GM23248 (cell line): ENCODE measurements at regions not wholly inside any gene's neighbourhood (a gene's known extent, or its start where the extent isn't known, plus 50 kb on each side); places are given as distances from the start of the nearest gene placed in this dataset.
A peak's percentile ranks its signal among the peaks of the same experiment; 100 is the strongest.

Experiments used
- DNase-seq: peaks from one replicate; pipeline ENCODE4 v3.0.0-alpha.2; 2015
- H2AFZ ChIP-seq: fragments of 200-600 bp; sonication (generic); 2 replicates; pipeline ENCODE4 v1.6.1; 2016; ENCODE audit warnings: antibody characterized with exemption
- H3F3A ChIP-seq: fragments of 200-600 bp; sonication (generic); 2 replicates; pipeline ENCODE4 v1.6.1; 2016; ENCODE audit warnings: mild to moderate bottlenecking, antibody characterized with exemption, mixed run types; ENCODE audit not compliant: insufficient read depth
- H3K27ac ChIP-seq: fragments of 200-600 bp; sonication (generic); 2 replicates; pipeline ENCODE4 v1.5.1; 2016; ENCODE audit warnings: mild to moderate bottlenecking
- H3K27me3 ChIP-seq: fragments of 200-600 bp; sonication (generic); replicated peaks from 2 replicates; pipeline ENCODE4 v1.6.1; 2016; ENCODE audit warnings: mild to moderate bottlenecking; ENCODE audit not compliant: insufficient read depth
- H3K36me3 ChIP-seq: fragments of 200-600 bp; sonication (generic); 2 replicates; pipeline ENCODE4 v1.6.1; 2016; ENCODE audit warnings: low read depth, mild to moderate bottlenecking
- H3K4me1 ChIP-seq: fragments of 200-600 bp; sonication (generic); 2 replicates; pipeline ENCODE4 v1.6.1; 2016; ENCODE audit warnings: mild to moderate bottlenecking; ENCODE audit not compliant: insufficient read depth
- H3K4me2 ChIP-seq: fragments of 200-600 bp; sonication (generic); one replicate; pipeline ENCODE4 v1.6.1; 2016; ENCODE audit warnings: mild to moderate bottlenecking; ENCODE audit not compliant: unreplicated experiment
- H3K4me3 ChIP-seq: fragments of 200-600 bp; sonication (generic); 2 replicates; pipeline ENCODE4 v1.5.1; 2016; ENCODE audit warnings: mild to moderate bottlenecking
- H3K79me2 ChIP-seq: fragments of 200-600 bp; sonication (generic); 2 replicates; pipeline ENCODE4 v1.6.1; 2016; ENCODE audit warnings: mild to moderate bottlenecking; ENCODE audit not compliant: insufficient read depth
- H3K9ac ChIP-seq: fragments of 200-600 bp; sonication (generic); 2 replicates; pipeline ENCODE4 v1.6.1; 2016; ENCODE audit warnings: mild to moderate bottlenecking
- H3K9me2 ChIP-seq: fragments of 200-600 bp; sonication (generic); 2 replicates; pipeline ENCODE4 v1.6.1; 2016; ENCODE audit warnings: mixed run types, mild to moderate bottlenecking, moderate library complexity; ENCODE audit not compliant: insufficient read depth
- H3K9me3 ChIP-seq: fragments of 200-600 bp; sonication (generic); one replicate; pipeline ENCODE4 v1.6.1; 2017; ENCODE audit warnings: low read depth
- H4K20me1 ChIP-seq: fragments of 200-600 bp; sonication (generic); 2 replicates; pipeline ENCODE4 v1.6.0; 2016; ENCODE audit not compliant: insufficient read depth
- EZH2 ChIP-seq: fragments of 200-600 bp; sonication (generic); IDR thresholded peaks from 2 replicates; pipeline ENCODE4 v1.6.1; 2018; ENCODE audit warnings: antibody characterized with exemption, mild to moderate bottlenecking; ENCODE audit not compliant: insufficient read depth, poor library complexity, severe bottlenecking
- EZH2phosphoT487 ChIP-seq: fragments of 200-600 bp; sonication (generic); IDR thresholded peaks from 2 replicates; pipeline ENCODE4 v1.6.1; 2018; ENCODE audit warnings: antibody characterized with exemption, moderate library complexity, mild to moderate bottlenecking, low read depth; ENCODE audit not compliant: insufficient read depth
- WGBS, 2 experiments: methylation state at CpG; one replicate each; pipeline ENCODE4 v1.1.6; 2015 to 2017; ENCODE audit warnings: low lambda C conversion rate in 2 of 2, low coverage in 1 of 2; ENCODE audit errors: missing lambda C conversion rate in 2 of 2; 5-methylcytosine and 5-hydroxymethylcytosine counted together
- in situ Hi-C: fragments of 300-500 bp; cut with MboI; formaldehyde crosslinking; loops from 2 replicates; pipeline ENCODE4 v1.15.0; 2020

- Histone ChIP-seq H3K9me3 (no peaks in the 10 kb centered on the region), H3K4me2 (no peak overlapping the region), H3K36me3 (no peaks in the 10 kb centered on the region), H3K9me2 (no peaks in the 10 kb centered on the region), H3K9ac (no peak overlapping the region), H4K20me1 (no peaks in the 10 kb centered on the region), H3F3A (no peaks in the 10 kb centered on the region), H3K27me3 (no peaks in the 10 kb centered on the region; the same call in 1 of the 2 replicates), H3K79me2 (no peaks in the 10 kb centered on the region), H3K4me1 (no peaks in the 10 kb centered on the region), H3K4me3 (no peak overlapping the region), H3K27ac (no peak overlapping the region), H2AFZ (no peak overlapping the region)
- TF ChIP-seq EZH2, result no peak
- TF ChIP-seq EZH2phosphoT487, result no peak
- 80 to 81% methylated on average over 3 of the region's 3 CpGs for WGBS, 2 experiments
- no peak for DNase-seq
- in situ Hi-C loops, result no loop called here
Measured at GRCh38 chr4:24116107-24116506, 226.3 kb upstream of the PPARGC1A start.

- no peaks in the 10 kb centered on the region for H3K79me2 ChIP-seq
- no peaks in the 10 kb centered on the region for H3K9me3 ChIP-seq
- H3K27me3 ChIP-seq, result no peaks in the 10 kb centered on the region; the same call in 1 of the 2 replicates
- 68 to 72% methylated on average over 8 of the region's 8 CpGs for WGBS, 2 experiments
- no peak overlapping the region for H3K9ac ChIP-seq
- no peaks in the 10 kb centered on the region for H4K20me1 ChIP-seq
- H3K4me2 ChIP-seq, result no peak overlapping the region
- H3K4me3 ChIP-seq, result no peak overlapping the region
- no peak overlapping the region for H3K27ac ChIP-seq
- no peaks in the 10 kb centered on the region for H3K4me1 ChIP-seq
- no peaks in the 10 kb centered on the region for H3K36me3 ChIP-seq
- H3K9me2 ChIP-seq, result no peaks in the 10 kb centered on the region
- in situ Hi-C loops, result no loop called here
- TF ChIP-seq EZH2, result no peak
- TF ChIP-seq EZH2phosphoT487, result no peak
- H2AFZ ChIP-seq, result no peak overlapping the region
- H3F3A ChIP-seq, result no peaks in the 10 kb centered on the region
- DNase-seq, result no peak
Measured at GRCh38 chr4:24114919-24115500, 225.2 kb upstream of the PPARGC1A start.

DNA sequence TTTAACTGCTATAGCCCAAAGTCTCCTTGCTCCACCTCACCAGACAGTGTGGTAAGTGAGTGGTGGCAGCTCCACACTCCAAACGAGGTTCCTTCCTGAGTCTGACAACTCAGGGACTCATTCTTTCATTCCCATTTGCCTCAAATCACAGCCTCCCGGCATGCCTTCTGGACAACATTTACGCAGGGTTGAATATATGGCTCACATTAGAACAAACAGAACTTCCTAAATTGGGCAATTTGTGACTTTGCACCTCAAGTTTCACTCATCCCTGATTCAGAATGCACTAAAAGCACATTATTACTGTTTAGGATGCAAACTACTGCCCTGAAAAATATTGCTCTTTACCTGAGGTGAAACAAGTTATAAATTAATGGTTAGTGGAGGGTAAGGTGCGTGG is 224.6 kb upstream of the PPARGC1A start:
- Histone ChIP-seq H3K36me3 (no peaks in the 10 kb centered on the region), H3F3A (no peaks in the 10 kb centered on the region), H3K9me2 (no peaks in the 10 kb centered on the region), H3K4me2 (no peak overlapping the region), H3K4me1 (no peaks in the 10 kb centered on the region), H3K27me3 (no peaks in the 10 kb centered on the region), H2AFZ (no peak overlapping the region), H4K20me1 (no peaks in the 10 kb centered on the region), H3K79me2 (no peaks in the 10 kb centered on the region), H3K27ac (no peak overlapping the region), H3K4me3 (no peak overlapping the region), H3K9me3 (no peaks in the 10 kb centered on the region), H3K9ac (no peak overlapping the region)
- WGBS, 2 experiments, result 44 to 55% methylated on average over 4 of the region's 4 CpGs
- in situ Hi-C loops, result no loop called here
- no peak for DNase-seq
- TF ChIP-seq EZH2phosphoT487, result no peak
- TF ChIP-seq EZH2, result no peak

- no peaks in the 10 kb centered on the region for H3K9me3 ChIP-seq
- no peaks in the 10 kb centered on the region for H3K36me3 ChIP-seq
- peak; percentile 25 for DNase-seq
- 28 to 33% methylated on average over 2 of the region's 2 CpGs for WGBS, 2 experiments
- H4K20me1 ChIP-seq, result no peaks in the 10 kb centered on the region
- H3F3A ChIP-seq, result no peaks in the 10 kb centered on the region
- no peak overlapping the region for H2AFZ ChIP-seq
- no peak overlapping the region for H3K4me3 ChIP-seq
- H3K9me2 ChIP-seq, result no peaks in the 10 kb centered on the region
- H3K27ac ChIP-seq, result no peak overlapping the region
- no peaks in the 10 kb centered on the region for H3K4me1 ChIP-seq
- H3K9ac ChIP-seq, result no peak overlapping the region
- TF ChIP-seq EZH2 (no peak), EZH2phosphoT487 (no peak)
- no peaks in the 10 kb centered on the region for H3K79me2 ChIP-seq
- no peaks in the 10 kb centered on the region for H3K27me3 ChIP-seq
- in situ Hi-C loops, result no loop called here
- H3K4me2 ChIP-seq, result no peak overlapping the region
Measured at GRCh38 chr4:24112466-24112865, 222.6 kb upstream of the PPARGC1A start.

DNA sequence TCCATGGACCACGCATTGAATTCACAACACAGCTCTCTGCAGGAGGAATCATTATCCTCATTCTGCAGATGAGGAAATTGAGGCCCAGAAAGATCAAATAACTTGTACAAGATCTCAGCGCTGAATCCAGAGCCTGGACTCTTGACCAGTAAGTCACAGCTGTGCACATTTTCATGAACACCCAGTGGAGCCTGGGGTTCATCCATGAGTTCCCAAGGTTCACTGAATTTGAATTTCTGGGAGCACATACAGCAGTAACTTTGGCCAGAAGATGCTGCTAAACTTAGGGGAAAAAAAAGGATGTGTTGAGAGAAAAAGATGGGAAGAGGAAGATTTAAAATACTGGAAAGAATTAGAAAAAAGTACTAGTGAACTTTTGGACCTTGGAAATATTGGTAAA is 218.7 kb upstream of the PPARGC1A start:
- Histone ChIP-seq H3K9me2 (no peaks in the 10 kb centered on the region), H3K36me3 (no peaks in the 10 kb centered on the region), H3F3A (peaks cover 20% of the 10 kb centered on the region), H3K27ac (no peak overlapping the region), H3K4me1 (peaks cover 22% of the 10 kb centered on the region), H3K4me2 (no peak overlapping the region), H4K20me1 (no peaks in the 10 kb centered on the region), H3K9ac (no peak overlapping the region), H3K27me3 (no peaks in the 10 kb centered on the region), H3K79me2 (no peaks in the 10 kb centered on the region), H3K4me3 (no peak overlapping the region), H2AFZ (no peak overlapping the region), H3K9me3 (no peaks in the 10 kb centered on the region)
- TF ChIP-seq EZH2 (no peak), EZH2phosphoT487 (no peak)
- WGBS, 2 experiments, result 93 to 100% methylated on average over 2 of the region's 2 CpGs
- no peak for DNase-seq
- in situ Hi-C loops, result no loop called here
